ENCODE measurements at regions not wholly inside any gene's neighbourhood (a gene's known extent, or its start where the extent isn't known, plus 50 kb on each side); places are given as distances from the start of the nearest gene placed in this dataset.

DNA sequence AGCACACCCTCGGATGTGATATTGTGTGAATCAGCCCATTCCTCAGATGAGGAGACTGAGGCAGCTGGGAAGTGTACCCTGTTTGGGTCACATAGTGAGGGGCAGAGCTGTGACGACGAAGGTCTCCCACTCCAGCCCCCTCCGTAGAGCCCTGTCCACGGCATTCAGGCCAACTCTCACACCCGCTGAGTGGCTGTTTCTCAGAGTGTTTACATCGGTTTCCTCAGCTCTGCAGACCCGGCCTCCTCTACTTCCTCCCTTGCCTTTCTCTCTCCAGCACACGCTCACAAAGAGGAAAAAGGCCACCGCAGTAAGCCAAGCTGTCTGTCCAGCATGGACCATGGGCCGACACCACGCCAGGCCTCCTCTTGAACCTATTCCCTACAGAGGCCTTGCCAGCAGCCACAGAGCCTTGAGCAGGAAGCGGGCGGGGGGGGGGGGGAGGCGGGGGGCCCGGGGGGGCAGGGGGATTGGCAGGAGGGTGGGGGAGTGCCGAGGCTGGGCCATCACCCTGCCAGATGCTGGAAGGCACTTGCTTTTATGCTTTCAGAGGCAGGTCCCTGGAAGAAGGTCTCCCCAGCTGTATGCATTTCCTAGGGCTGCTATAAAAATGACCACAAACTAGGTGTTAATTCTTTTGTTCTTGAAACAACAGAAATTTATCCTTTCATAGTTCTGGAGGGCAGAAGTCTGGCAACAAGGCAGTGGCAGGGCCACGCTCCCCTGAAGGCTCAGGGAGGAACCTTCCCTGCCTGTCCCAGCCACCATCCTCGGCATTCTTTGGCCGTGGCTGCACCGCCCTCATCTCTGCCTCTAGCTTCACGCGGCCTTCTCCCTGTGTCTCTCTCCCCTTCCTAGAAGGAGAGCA lies 178.4 kb downstream of the PSMG1 start:
- TF ChIP-seq, protein P1, sequence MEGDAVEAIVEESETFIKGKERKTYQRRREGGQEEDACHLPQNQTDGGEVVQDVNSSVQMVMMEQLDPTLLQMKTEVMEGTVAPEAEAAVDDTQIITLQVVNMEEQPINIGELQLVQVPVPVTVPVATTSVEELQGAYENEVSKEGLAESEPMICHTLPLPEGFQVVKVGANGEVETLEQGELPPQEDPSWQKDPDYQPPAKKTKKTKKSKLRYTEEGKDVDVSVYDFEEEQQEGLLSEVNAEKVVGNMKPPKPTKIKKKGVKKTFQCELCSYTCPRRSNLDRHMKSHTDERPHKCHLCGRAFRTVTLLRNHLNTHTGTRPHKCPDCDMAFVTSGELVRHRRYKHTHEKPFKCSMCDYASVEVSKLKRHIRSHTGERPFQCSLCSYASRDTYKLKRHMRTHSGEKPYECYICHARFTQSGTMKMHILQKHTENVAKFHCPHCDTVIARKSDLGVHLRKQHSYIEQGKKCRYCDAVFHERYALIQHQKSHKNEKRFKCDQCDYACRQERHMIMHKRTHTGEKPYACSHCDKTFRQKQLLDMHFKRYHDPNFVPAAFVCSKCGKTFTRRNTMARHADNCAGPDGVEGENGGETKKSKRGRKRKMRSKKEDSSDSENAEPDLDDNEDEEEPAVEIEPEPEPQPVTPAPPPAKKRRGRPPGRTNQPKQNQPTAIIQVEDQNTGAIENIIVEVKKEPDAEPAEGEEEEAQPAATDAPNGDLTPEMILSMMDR (conservative IDR thresholded peaks at IDR 0.05; ENCODE audit: low read depth, low read length): no peak
- no peak for TF ChIP-seq EZH2phosphoT487 (IDR thresholded peaks at IDR 0.05; ENCODE audit: borderline replicate concordance, low read length)
- TF ChIP-seq EZH2 (IDR thresholded peaks at IDR 0.05; ENCODE audit: low read length, unreplicated experiment): no peak
